ENCODE measurements at regions not wholly inside any gene's neighbourhood (a gene's known extent, or its start where the extent isn't known, plus 50 kb on each side); places are given as distances from the start of the nearest gene placed in this dataset.

DNA sequence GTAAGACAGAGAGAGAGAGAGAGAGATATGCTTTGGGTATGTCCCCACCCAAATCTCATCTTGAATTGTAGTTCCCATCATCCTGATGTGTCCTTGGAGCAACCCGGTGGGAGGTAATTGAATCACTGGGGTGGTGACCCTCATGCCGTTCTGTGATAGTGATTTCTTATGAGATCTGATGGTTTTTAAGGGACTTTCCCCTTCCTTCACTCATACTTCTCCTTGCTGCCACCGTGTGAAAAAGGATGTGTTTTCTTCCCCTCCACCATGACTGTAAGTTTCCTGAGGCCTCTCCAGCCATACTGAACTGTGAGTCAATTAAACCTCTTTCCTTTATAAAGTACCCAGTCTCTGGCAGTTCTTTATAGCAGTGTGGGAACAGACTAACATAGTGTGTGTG lies 60.3 kb downstream of the EOMES start:
- TF ChIP-seq FOXP2 (optimal IDR thresholded peaks at IDR 0.05; ENCODE audit: control extremely low read depth, extremely low read length, insufficient read depth) (no peak), POLR2AphosphoS5 (IDR thresholded peaks at IDR 0.05; ENCODE audit: borderline replicate concordance, low read depth, low read length) (no peak), EZH2 (IDR thresholded peaks at IDR 0.05) (no peak)
- Histone ChIP-seq H3K27ac (no peak overlapping the region), H3K4me3 (no peak overlapping the region), H3K9ac (ENCODE audit: insufficient read length) (no peak overlapping the region), H3K36me3 (ENCODE audit: insufficient read depth, low read length) (no peaks in the 10 kb centered on the region), H3K9me3 (ENCODE audit: low read depth, low read length) (no peaks in the 10 kb centered on the region)
- DNase-seq (ENCODE audit: low read depth, low spot score) = no peak

DNA sequence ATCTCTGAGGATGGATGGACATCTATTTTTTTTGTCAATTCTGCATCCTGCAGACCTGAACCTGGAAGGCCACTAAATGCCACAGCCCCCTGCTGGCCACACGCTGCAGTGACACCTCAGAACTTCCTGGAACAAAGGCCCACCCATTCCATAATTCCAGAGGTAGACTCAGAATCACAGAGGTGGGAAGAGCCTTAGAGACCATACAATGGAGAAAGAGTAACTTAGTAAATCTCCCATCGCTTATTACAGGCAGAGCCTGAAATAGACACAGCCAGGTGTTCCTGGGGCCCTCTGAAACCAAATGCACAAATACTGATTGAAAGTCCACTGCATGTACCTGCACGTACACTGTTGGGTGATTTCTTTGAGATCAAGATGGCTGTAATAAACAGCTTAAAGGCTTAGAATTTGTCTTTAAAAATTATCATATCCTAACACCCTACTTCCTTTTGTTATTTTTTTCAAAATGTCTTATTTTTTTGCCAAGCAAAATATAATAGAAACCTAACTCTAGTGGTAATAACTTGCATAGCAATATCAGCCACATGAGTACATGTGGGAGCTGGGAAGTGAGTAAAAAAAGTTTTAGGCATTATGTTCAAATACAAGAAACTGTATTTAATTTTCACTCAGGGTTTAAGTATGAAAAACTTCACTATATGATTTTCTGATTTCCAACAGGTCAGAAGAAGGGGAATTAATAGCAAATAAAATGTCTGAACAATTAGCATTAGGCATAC lies 62.7 kb downstream of the EOMES start:
- TF ChIP-seq FOXP2 (optimal IDR thresholded peaks at IDR 0.05; ENCODE audit: control extremely low read depth, extremely low read length, insufficient read depth) (no peak), EZH2 (IDR thresholded peaks at IDR 0.05) (no peak), POLR2AphosphoS5 (IDR thresholded peaks at IDR 0.05; ENCODE audit: borderline replicate concordance, low read depth, low read length) (no peak)
- DNase-seq (ENCODE audit: low read depth, low spot score) = no peak
- no peak overlapping the region for H3K4me3 ChIP-seq
- no peak overlapping the region for H3K27ac ChIP-seq
- no peaks in the 10 kb centered on the region for H3K9me3 ChIP-seq (ENCODE audit: low read depth, low read length)
- no peak overlapping the region for H3K9ac ChIP-seq (ENCODE audit: insufficient read length)
- H3K36me3 ChIP-seq (ENCODE audit: insufficient read depth, low read length) = no peaks in the 10 kb centered on the region

DNA sequence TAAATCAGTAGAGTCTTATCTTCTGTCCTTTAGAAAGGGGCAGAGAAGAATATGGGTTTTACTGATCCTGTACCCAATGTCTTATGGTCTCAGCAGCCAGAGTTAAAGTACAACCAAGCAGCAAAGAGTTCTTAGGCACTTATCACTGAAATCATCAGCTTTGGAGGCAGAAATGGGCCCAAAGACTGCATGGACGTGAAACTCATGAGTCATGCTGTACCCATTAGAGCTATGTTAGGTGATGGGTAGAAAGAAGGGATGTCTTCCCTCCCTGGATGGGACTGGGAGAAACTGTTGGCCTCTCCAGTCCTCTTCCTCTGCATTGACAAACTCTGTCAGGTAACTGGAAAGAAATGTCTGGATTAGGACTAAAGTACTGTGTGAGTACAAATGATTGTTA lies 63.4 kb downstream of the EOMES start:
- no peak overlapping the region for H3K9ac ChIP-seq (ENCODE audit: insufficient read length)
- H3K36me3 ChIP-seq (ENCODE audit: insufficient read depth, low read length) = no peaks in the 10 kb centered on the region
- TF ChIP-seq FOXP2 (optimal IDR thresholded peaks at IDR 0.05; ENCODE audit: control extremely low read depth, extremely low read length, insufficient read depth) (no peak), EZH2 (IDR thresholded peaks at IDR 0.05) (no peak), POLR2AphosphoS5 (IDR thresholded peaks at IDR 0.05; ENCODE audit: borderline replicate concordance, low read depth, low read length) (no peak)
- H3K27ac ChIP-seq = no peak overlapping the region
- DNase-seq (ENCODE audit: low read depth, low spot score) = no peak
- H3K4me3 ChIP-seq = no peak overlapping the region
- no peaks in the 10 kb centered on the region for H3K9me3 ChIP-seq (ENCODE audit: low read depth, low read length)

DNA sequence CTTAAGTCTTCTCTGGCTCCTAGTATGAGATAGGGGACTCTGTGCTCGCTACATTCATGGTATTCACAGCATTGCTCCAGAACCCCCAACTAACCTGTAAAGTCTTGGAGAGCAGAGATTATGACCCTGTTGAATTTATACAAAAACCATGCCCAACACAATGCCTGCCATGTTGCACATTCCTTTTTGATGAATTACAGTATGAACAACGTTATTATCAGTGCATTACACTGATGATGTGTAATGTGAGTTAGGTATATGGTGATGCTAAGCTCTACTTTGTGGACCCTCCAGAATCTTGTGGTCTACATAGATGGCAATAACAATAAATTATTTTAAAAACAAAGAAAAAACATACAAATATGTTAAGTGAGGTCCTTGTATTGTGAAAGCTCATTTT lies 64.3 kb downstream of the EOMES start:
- TF ChIP-seq FOXP2 (optimal IDR thresholded peaks at IDR 0.05; ENCODE audit: control extremely low read depth, extremely low read length, insufficient read depth) (no peak), POLR2AphosphoS5 (IDR thresholded peaks at IDR 0.05; ENCODE audit: borderline replicate concordance, low read depth, low read length) (no peak), EZH2 (IDR thresholded peaks at IDR 0.05) (no peak)
- Histone ChIP-seq H3K27ac (no peak overlapping the region), H3K4me3 (no peak overlapping the region), H3K36me3 (ENCODE audit: insufficient read depth, low read length) (no peaks in the 10 kb centered on the region), H3K9ac (ENCODE audit: insufficient read length) (no peak overlapping the region), H3K9me3 (ENCODE audit: low read depth, low read length) (no peaks in the 10 kb centered on the region)
- DNase-seq (ENCODE audit: low read depth, low spot score) = no peak

DNA sequence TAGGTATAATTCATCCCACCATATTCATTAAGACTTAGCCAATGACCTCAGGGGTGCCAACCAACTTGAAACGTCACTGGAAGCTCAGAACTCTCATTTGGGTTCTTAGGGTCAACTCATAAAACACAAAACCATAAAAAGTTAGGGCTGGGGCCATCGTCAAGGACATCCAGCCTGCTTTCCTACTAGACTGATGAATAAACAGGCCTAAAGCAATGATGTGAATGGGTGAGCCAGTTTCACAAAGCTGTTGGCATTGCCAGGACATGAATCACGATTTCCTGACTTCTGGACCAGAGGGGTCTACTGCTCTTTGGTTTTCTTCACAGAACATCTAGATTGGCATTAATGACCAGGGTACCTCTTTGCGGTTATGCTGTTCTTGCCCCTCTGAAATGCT lies 64.7 kb downstream of the EOMES start:
- H3K9ac ChIP-seq (ENCODE audit: insufficient read length) = no peak overlapping the region
- H3K36me3 ChIP-seq (ENCODE audit: insufficient read depth, low read length) = no peaks in the 10 kb centered on the region
- no peak overlapping the region for H3K27ac ChIP-seq
- H3K4me3 ChIP-seq = no peak overlapping the region
- no peaks in the 10 kb centered on the region for H3K9me3 ChIP-seq (ENCODE audit: low read depth, low read length)
- DNase-seq (ENCODE audit: low read depth, low spot score) = no peak
- TF ChIP-seq EZH2 (IDR thresholded peaks at IDR 0.05) (no peak), POLR2AphosphoS5 (IDR thresholded peaks at IDR 0.05; ENCODE audit: borderline replicate concordance, low read depth, low read length) (no peak), FOXP2 (optimal IDR thresholded peaks at IDR 0.05; ENCODE audit: control extremely low read depth, extremely low read length, insufficient read depth) (no peak)

DNA sequence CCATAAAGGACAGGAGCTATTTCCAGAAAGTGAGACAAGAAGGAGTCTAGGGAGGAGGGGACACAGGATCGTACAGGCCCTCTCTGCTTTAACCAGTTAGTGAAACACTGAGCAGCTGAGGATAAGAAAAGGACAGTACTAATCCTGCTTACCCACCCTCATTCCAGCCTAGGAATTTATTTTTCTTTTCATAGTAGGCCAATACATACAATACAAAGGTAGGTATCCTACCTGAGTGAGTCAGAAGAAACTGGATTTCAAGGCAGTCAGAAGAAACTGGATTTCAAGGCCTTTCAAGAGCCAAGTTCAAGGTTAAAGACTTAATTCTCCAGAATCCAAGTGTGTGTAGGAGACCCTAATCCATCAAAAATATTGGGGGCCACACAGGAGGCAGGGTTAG lies 65.3 kb downstream of the EOMES start:
- no peak overlapping the region for H3K27ac ChIP-seq
- no peaks in the 10 kb centered on the region for H3K36me3 ChIP-seq (ENCODE audit: insufficient read depth, low read length)
- no peak overlapping the region for H3K9ac ChIP-seq (ENCODE audit: insufficient read length)
- TF ChIP-seq FOXP2 (optimal IDR thresholded peaks at IDR 0.05; ENCODE audit: control extremely low read depth, extremely low read length, insufficient read depth) = no peak
- TF ChIP-seq EZH2 (IDR thresholded peaks at IDR 0.05) = no peak
- TF ChIP-seq POLR2AphosphoS5 (IDR thresholded peaks at IDR 0.05; ENCODE audit: borderline replicate concordance, low read depth, low read length) = no peak
- DNase-seq (ENCODE audit: low read depth, low spot score) = no peak
- no peaks in the 10 kb centered on the region for H3K9me3 ChIP-seq (ENCODE audit: low read depth, low read length)
- no peak overlapping the region for H3K4me3 ChIP-seq

DNA sequence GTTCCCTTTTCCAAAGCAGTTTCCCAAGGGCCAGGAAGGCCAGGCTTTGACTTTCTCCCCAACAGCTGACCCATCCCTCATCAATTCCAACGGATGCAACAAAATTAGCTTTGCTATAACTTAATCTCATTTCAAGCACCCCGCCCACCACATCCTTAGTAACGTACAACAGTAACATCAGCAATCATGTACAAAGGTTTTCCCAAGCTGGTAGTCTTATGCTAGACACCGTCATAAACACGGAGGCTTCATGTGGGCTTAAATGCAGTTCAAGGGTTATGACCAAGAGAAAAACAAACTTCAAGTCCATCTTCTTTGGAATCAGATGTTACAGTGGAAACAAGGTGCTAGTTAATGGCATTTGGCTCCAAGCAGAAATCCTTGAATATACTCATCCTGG lies 66.6 kb downstream of the EOMES start:
- H3K4me3 ChIP-seq = no peak overlapping the region
- no peak overlapping the region for H3K9ac ChIP-seq (ENCODE audit: insufficient read length)
- no peaks in the 10 kb centered on the region for H3K36me3 ChIP-seq (ENCODE audit: insufficient read depth, low read length)
- no peaks in the 10 kb centered on the region for H3K9me3 ChIP-seq (ENCODE audit: low read depth, low read length)
- no peak for DNase-seq (ENCODE audit: low read depth, low spot score)
- H3K27ac ChIP-seq = no peak overlapping the region
- no peak for TF ChIP-seq FOXP2 (optimal IDR thresholded peaks at IDR 0.05; ENCODE audit: control extremely low read depth, extremely low read length, insufficient read depth)
- TF ChIP-seq POLR2AphosphoS5 (IDR thresholded peaks at IDR 0.05; ENCODE audit: borderline replicate concordance, low read depth, low read length) = no peak
- TF ChIP-seq EZH2 (IDR thresholded peaks at IDR 0.05) = no peak

DNA sequence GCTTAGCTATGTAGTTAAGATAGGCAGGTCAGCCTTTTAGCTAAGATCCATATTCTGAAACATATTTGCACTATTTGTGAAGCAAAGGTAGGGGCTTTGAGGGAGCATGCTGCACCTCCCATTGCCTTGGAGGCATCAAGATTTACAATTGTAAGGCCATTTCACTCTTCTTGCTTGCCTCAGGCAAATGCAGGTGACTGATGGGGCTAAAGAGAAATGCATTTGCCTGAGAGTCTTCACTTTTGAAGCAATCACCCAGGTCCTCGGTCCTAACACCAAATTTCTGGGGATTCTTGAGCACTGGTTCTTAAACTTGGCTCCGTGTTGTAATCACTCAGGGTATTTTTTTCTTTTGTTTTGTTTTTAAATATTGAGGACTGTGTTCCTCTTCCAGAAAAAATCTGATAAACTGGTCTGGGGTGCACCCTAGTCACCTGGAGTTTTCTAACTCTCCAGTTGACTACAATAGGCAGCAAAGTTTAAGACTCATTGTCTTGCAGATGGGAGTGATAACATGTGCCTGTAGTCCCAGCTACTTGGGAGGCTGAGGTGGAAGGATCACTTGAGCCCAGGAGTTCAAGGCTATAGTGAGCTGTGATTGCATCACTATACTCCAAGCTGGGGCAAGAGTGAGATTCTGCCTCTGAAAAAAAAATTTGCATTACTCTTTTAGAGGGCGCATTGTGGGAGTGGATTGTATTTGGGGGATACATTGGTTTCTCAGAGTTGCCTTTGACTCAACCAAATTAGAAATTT lies 68.1 kb downstream of the EOMES start:
- Histone ChIP-seq H3K4me3 (no peak overlapping the region), H3K9me3 (ENCODE audit: low read depth, low read length) (no peaks in the 10 kb centered on the region), H3K36me3 (ENCODE audit: insufficient read depth, low read length) (no peaks in the 10 kb centered on the region), H3K27ac (no peak overlapping the region), H3K9ac (ENCODE audit: insufficient read length) (no peak overlapping the region)
- DNase-seq (ENCODE audit: low read depth, low spot score) = no peak
- TF ChIP-seq FOXP2 (optimal IDR thresholded peaks at IDR 0.05; ENCODE audit: control extremely low read depth, extremely low read length, insufficient read depth) = no peak
- no peak for TF ChIP-seq POLR2AphosphoS5 (IDR thresholded peaks at IDR 0.05; ENCODE audit: borderline replicate concordance, low read depth, low read length)
- no peak for TF ChIP-seq EZH2 (IDR thresholded peaks at IDR 0.05)

Data from SK-N-MC (cell line).